ENCODE measurements at regions not wholly inside any gene's neighbourhood (a gene's known extent, or its start where the extent isn't known, plus 50 kb on each side); places are given as distances from the start of the nearest gene placed in this dataset.

- TF ChIP-seq CTCF (IDR thresholded peaks at IDR 0.05): no peak
- H3K4me1 Mint-ChIP-seq (ENCODE audit: unreplicated experiment): peaks cover 4% of the 10 kb centered on the region
- H3K4me3 Mint-ChIP-seq (ENCODE audit: unreplicated experiment): no peak overlapping the region
- H3K9me3 Mint-ChIP-seq (ENCODE audit: unreplicated experiment): peaks cover 27% of the 10 kb centered on the region
- peaks cover 12% of the 10 kb centered on the region for H3K27me3 Mint-ChIP-seq (ENCODE audit: unreplicated experiment)
- no peaks in the 10 kb centered on the region for H3K36me3 Mint-ChIP-seq (ENCODE audit: unreplicated experiment)
- no peak overlapping the region for H3K27ac Mint-ChIP-seq (ENCODE audit: unreplicated experiment)
- no peak for DNase-seq (ENCODE audit: extremely low spot score, unreplicated experiment)
Observed at GRCh38 chr6:148657048-148657447, 89.8 kb upstream of the UST start.

GRCh38 chr6:148658681-148659430 is 88.0 kb upstream of the UST start:
- Mint-ChIP-seq H3K27ac (ENCODE audit: unreplicated experiment) (no peak overlapping the region), H3K9me3 (ENCODE audit: unreplicated experiment) (peaks cover 30% of the 10 kb centered on the region), H3K36me3 (ENCODE audit: unreplicated experiment) (no peaks in the 10 kb centered on the region), H3K4me3 (ENCODE audit: unreplicated experiment) (no peak overlapping the region), H3K27me3 (ENCODE audit: unreplicated experiment) (peaks cover 28% of the 10 kb centered on the region), H3K4me1 (ENCODE audit: unreplicated experiment) (no peaks in the 10 kb centered on the region)
- no peak for TF ChIP-seq CTCF (IDR thresholded peaks at IDR 0.05)
- DNase-seq (ENCODE audit: extremely low spot score, unreplicated experiment): no peak

GRCh38 chr6:148667395-148667794 is 79.4 kb upstream of the UST start:
- Mint-ChIP-seq H3K27me3 (ENCODE audit: unreplicated experiment) (peaks cover 24% of the 10 kb centered on the region), H3K27ac (ENCODE audit: unreplicated experiment) (no peak overlapping the region), H3K36me3 (ENCODE audit: unreplicated experiment) (peaks cover 6% of the 10 kb centered on the region), H3K4me1 (ENCODE audit: unreplicated experiment) (no peaks in the 10 kb centered on the region), H3K4me3 (ENCODE audit: unreplicated experiment) (no peak overlapping the region), H3K9me3 (ENCODE audit: unreplicated experiment) (peaks cover 53% of the 10 kb centered on the region)
- DNase-seq (ENCODE audit: extremely low spot score, unreplicated experiment): no peak
- TF ChIP-seq CTCF (IDR thresholded peaks at IDR 0.05): no peak

GRCh38 chr6:148671085-148671484 is 75.7 kb upstream of the UST start:
- H3K27me3 Mint-ChIP-seq (ENCODE audit: unreplicated experiment): peaks cover 11% of the 10 kb centered on the region
- no peak overlapping the region for H3K27ac Mint-ChIP-seq (ENCODE audit: unreplicated experiment)
- no peaks in the 10 kb centered on the region for H3K4me1 Mint-ChIP-seq (ENCODE audit: unreplicated experiment)
- peaks cover 4% of the 10 kb centered on the region for H3K36me3 Mint-ChIP-seq (ENCODE audit: unreplicated experiment)
- no peak for TF ChIP-seq CTCF (IDR thresholded peaks at IDR 0.05)
- H3K4me3 Mint-ChIP-seq (ENCODE audit: unreplicated experiment): no peak overlapping the region
- H3K9me3 Mint-ChIP-seq (ENCODE audit: unreplicated experiment): peaks cover 45% of the 10 kb centered on the region
- no peak for DNase-seq (ENCODE audit: extremely low spot score, unreplicated experiment)

- no peak for TF ChIP-seq CTCF (IDR thresholded peaks at IDR 0.05)
- Mint-ChIP-seq H3K4me1 (ENCODE audit: unreplicated experiment) (no peaks in the 10 kb centered on the region), H3K4me3 (ENCODE audit: unreplicated experiment) (no peak overlapping the region), H3K9me3 (ENCODE audit: unreplicated experiment) (peaks cover 37% of the 10 kb centered on the region), H3K36me3 (ENCODE audit: unreplicated experiment) (no peaks in the 10 kb centered on the region), H3K27me3 (ENCODE audit: unreplicated experiment) (peaks cover 11% of the 10 kb centered on the region), H3K27ac (ENCODE audit: unreplicated experiment) (no peak overlapping the region)
- no peak for DNase-seq (ENCODE audit: extremely low spot score, unreplicated experiment)
Observed at GRCh38 chr6:148671952-148672351, 74.9 kb upstream of the UST start.

Measured in osteocyte (in vitro differentiated cells).